Fibroblast of lung (primary cell): ENCODE measurements at regions not wholly inside any gene's neighbourhood (a gene's known extent, or its start where the extent isn't known, plus 50 kb on each side); places are given as distances from the start of the nearest gene placed in this dataset.

Source experiments
- DNase-seq, 2 donors: peaks; one replicate each; pipeline versions ENCODE4 v3.0.0 to v3.0.0-alpha.2; 2010; ENCODE audit warnings: low read depth in 2 of 2
- H2AFZ ChIP-seq: 2 replicates; pipeline ENCODE4 v1.5.1; 2012; ENCODE audit warnings: low read length, control low read depth, inconsistent platforms
- H3K27ac ChIP-seq: 2 replicates; pipeline ENCODE4 v1.5.1; 2011; ENCODE audit warnings: low read length, control low read depth; ENCODE audit not compliant: insufficient read depth
- H3K27me3 ChIP-seq: 2 replicates; pipeline ENCODE4 v1.5.1; 2011; ENCODE audit warnings: mild to moderate bottlenecking, low read length; ENCODE audit not compliant: control insufficient read depth, insufficient read depth
- H3K36me3 ChIP-seq: 2 replicates; pipeline ENCODE4 v1.5.1; 2011; ENCODE audit warnings: low read length; ENCODE audit not compliant: control insufficient read depth, insufficient read depth
- H3K4me1 ChIP-seq: 2 replicates; pipeline ENCODE4 v1.5.1; 2011; ENCODE audit warnings: low read length; ENCODE audit not compliant: control insufficient read depth, insufficient read depth; ENCODE audit errors: extremely low read depth
- H3K4me2 ChIP-seq: 2 replicates; pipeline ENCODE4 v1.5.1; 2011; ENCODE audit warnings: low read length, control low read depth; ENCODE audit not compliant: insufficient read depth; ENCODE audit errors: extremely low read depth
- H3K4me3 ChIP-seq, 4 experiments: fragments of 200-600 bp in 1 of 4; sonication (generic) in 1 of 4; replicated peaks in 1 of 4; 2 replicates each; pipeline ENCODE4 v1.5.1; 2011 to 2016; ENCODE audit warnings: low read length in 4 of 4, low read depth in 3 of 4, mild to moderate bottlenecking in 3 of 4, control low read depth in 2 of 4, inconsistent platforms in 1 of 4, mixed read lengths in 1 of 4; ENCODE audit not compliant: insufficient read depth in 1 of 4; ENCODE audit errors: control extremely low read depth in 1 of 4
- H3K79me2 ChIP-seq: 2 replicates; pipeline ENCODE4 v1.5.1; 2012; ENCODE audit warnings: mild to moderate bottlenecking, low read length, inconsistent platforms; ENCODE audit not compliant: control insufficient read depth, insufficient read depth
- H3K9ac ChIP-seq: 2 replicates; pipeline ENCODE4 v1.5.1; 2011; ENCODE audit warnings: mild to moderate bottlenecking, low read length, control low read depth; ENCODE audit not compliant: insufficient read depth
- H3K9me3 ChIP-seq: 2 replicates; pipeline ENCODE4 v1.5.1; 2012; ENCODE audit warnings: low read depth, low read length; ENCODE audit not compliant: control insufficient read depth, insufficient read depth
- H4K20me1 ChIP-seq: 2 replicates; pipeline ENCODE4 v1.5.1; 2011; ENCODE audit warnings: low read length; ENCODE audit not compliant: control insufficient read depth, insufficient read depth; ENCODE audit errors: extremely low read depth
- EZH2 ChIP-seq: IDR thresholded peaks from 2 replicates; pipeline ENCODE4 v1.5.1; 2012; ENCODE audit warnings: low read length, control low read depth, mild to moderate bottlenecking; ENCODE audit errors: missing control alignments
- TF ChIP-seq, protein P1 (sequence below), 2 donors: IDR thresholded peaks in 1 of 2; conservative IDR thresholded peaks in 1 of 2; 1 replicate in 1 of 2; 2 replicates in 1 of 2; pipeline ENCODE4 v1.5.1; 2011 to 2012; ENCODE audit warnings: low read length in 2 of 2, control low read depth in 1 of 2, inconsistent platforms in 1 of 2, low read depth in 1 of 2, mild to moderate bottlenecking in 1 of 2

GRCh38 chr11:37298173-37298572, 700.1 kb upstream of the RAG2 start:
- no peaks in the 10 kb centered on the region for H3K79me2 ChIP-seq
- no peaks in the 10 kb centered on the region for H3K27me3 ChIP-seq
- H3K36me3 ChIP-seq: no peaks in the 10 kb centered on the region
- H3K4me1 ChIP-seq: no peaks in the 10 kb centered on the region
- H3K4me3 ChIP-seq: no peak overlapping the region
- peak in 1 of 2 donors; percentile 42 for DNase-seq
- H3K4me2 ChIP-seq: no peak overlapping the region
- H4K20me1 ChIP-seq: no peaks in the 10 kb centered on the region
- TF ChIP-seq, protein P1, sequence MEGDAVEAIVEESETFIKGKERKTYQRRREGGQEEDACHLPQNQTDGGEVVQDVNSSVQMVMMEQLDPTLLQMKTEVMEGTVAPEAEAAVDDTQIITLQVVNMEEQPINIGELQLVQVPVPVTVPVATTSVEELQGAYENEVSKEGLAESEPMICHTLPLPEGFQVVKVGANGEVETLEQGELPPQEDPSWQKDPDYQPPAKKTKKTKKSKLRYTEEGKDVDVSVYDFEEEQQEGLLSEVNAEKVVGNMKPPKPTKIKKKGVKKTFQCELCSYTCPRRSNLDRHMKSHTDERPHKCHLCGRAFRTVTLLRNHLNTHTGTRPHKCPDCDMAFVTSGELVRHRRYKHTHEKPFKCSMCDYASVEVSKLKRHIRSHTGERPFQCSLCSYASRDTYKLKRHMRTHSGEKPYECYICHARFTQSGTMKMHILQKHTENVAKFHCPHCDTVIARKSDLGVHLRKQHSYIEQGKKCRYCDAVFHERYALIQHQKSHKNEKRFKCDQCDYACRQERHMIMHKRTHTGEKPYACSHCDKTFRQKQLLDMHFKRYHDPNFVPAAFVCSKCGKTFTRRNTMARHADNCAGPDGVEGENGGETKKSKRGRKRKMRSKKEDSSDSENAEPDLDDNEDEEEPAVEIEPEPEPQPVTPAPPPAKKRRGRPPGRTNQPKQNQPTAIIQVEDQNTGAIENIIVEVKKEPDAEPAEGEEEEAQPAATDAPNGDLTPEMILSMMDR (conservative IDR thresholded peaks at IDR 0.05 in 1 of 2, IDR thresholded peaks at IDR 0.05 in 1 of 2; ENCODE audit: low read depth in 1 of 2, low read length in 2 of 2): no peak
- no peak for TF ChIP-seq EZH2
- H3K9me3 ChIP-seq: no peaks in the 10 kb centered on the region
- no peak overlapping the region for H3K9ac ChIP-seq
- no peak overlapping the region for H2AFZ ChIP-seq
- no peak overlapping the region for H3K27ac ChIP-seq

- H3K36me3 ChIP-seq: no peaks in the 10 kb centered on the region
- DNase-seq: no peak
- H3K79me2 ChIP-seq: no peaks in the 10 kb centered on the region
- H3K27ac ChIP-seq: no peak overlapping the region
- H3K4me2 ChIP-seq: no peak overlapping the region
- no peaks in the 10 kb centered on the region for H4K20me1 ChIP-seq
- H3K9ac ChIP-seq: no peak overlapping the region
- H3K4me1 ChIP-seq: no peaks in the 10 kb centered on the region
- no peaks in the 10 kb centered on the region for H3K9me3 ChIP-seq
- no peak for TF ChIP-seq EZH2
- no peaks in the 10 kb centered on the region for H3K27me3 ChIP-seq
- H2AFZ ChIP-seq: no peak overlapping the region
- H3K4me3 ChIP-seq: no peak overlapping the region
Measured at GRCh38 chr11:37286890-37287289, 688.9 kb upstream of the RAG2 start.

- Histone ChIP-seq H3K36me3 (no peaks in the 10 kb centered on the region), H4K20me1 (no peaks in the 10 kb centered on the region), H2AFZ (no peak overlapping the region), H3K9me3 (no peaks in the 10 kb centered on the region), H3K4me3 (no peak overlapping the region), H3K4me2 (no peak overlapping the region), H3K27me3 (no peaks in the 10 kb centered on the region), H3K79me2 (no peaks in the 10 kb centered on the region), H3K4me1 (no peaks in the 10 kb centered on the region), H3K9ac (no peak overlapping the region), H3K27ac (no peak overlapping the region)
- no peak for DNase-seq
- TF ChIP-seq, protein P1 (conservative IDR thresholded peaks at IDR 0.05 in 1 of 2, IDR thresholded peaks at IDR 0.05 in 1 of 2; ENCODE audit: low read depth in 1 of 2, low read length in 2 of 2): no peak
- TF ChIP-seq EZH2: no peak
Measured at GRCh38 chr11:37282367-37282766, 684.3 kb upstream of the RAG2 start.
